ENCODE measurements at regions not wholly inside any gene's neighbourhood (a gene's known extent, or its start where the extent isn't known, plus 50 kb on each side); places are given as distances from the start of the nearest gene placed in this dataset.
A peak's percentile ranks its signal among the peaks of the same experiment; 100 is the strongest.

GRCh38 chr7:80284855-80285254, 150.2 kb downstream of the GNAI1 start:
- Histone ChIP-seq H3K4me1 (ENCODE audit: control insufficient read depth, insufficient read depth, low read length) (no peaks in the 10 kb centered on the region; the same call in 1 of the 2 replicates), H3K4me3 (ENCODE audit: low read depth, low read length) (no peak overlapping the region), H3K36me3 (ENCODE audit: control insufficient read depth in 2 of 2, insufficient read depth in 1 of 2, low read length in 2 of 2) (no peaks in the 10 kb centered on the region), H3K9me3 (ENCODE audit: control insufficient read depth, insufficient read depth, low read depth, low read length) (no peaks in the 10 kb centered on the region), H3K27ac (ENCODE audit: extremely low read depth, low read depth, low read length) (no peak overlapping the region)
- POLR2A ChIA-PET: no interaction called here
- TF ChIP-seq ZNF175 (tag by site-specific recombination; IDR thresholded peaks at IDR 0.05) (no peak), ZNF580 (tag by site-specific recombination; IDR thresholded peaks at IDR 0.05) (no peak), KLF7 (tag by site-specific recombination; IDR thresholded peaks at IDR 0.05; ENCODE audit: borderline replicate concordance) (no peak)
- CTCF ChIA-PET: no interaction called here

GRCh38 chr7:80279760-80280159, 145.1 kb downstream of the GNAI1 start:
- Histone ChIP-seq H3K4me3 (ENCODE audit: low read depth, low read length) (no peak overlapping the region), H3K36me3 (ENCODE audit: control insufficient read depth in 2 of 2, insufficient read depth in 1 of 2, low read length in 2 of 2) (no peaks in the 10 kb centered on the region), H3K27ac (ENCODE audit: extremely low read depth, low read depth, low read length) (no peak overlapping the region), H3K4me1 (ENCODE audit: control insufficient read depth, insufficient read depth, low read length) (peaks cover 13% of the 10 kb centered on the region), H3K9me3 (ENCODE audit: control insufficient read depth, insufficient read depth, low read depth, low read length) (no peaks in the 10 kb centered on the region)
- POLR2A ChIA-PET: no interaction called here
- TF ChIP-seq ZNF157 (tag by site-specific recombination; IDR thresholded peaks at IDR 0.05) (no peak), ZSCAN18 (tag by site-specific recombination; IDR thresholded peaks at IDR 0.05) (no peak), ZNF561 (tag by site-specific recombination; IDR thresholded peaks at IDR 0.05; ENCODE audit: borderline replicate concordance) (no peak), ZNF223 (tag by site-specific recombination; IDR thresholded peaks at IDR 0.05) (no peak)
- TF ChIP-seq, protein P1, sequence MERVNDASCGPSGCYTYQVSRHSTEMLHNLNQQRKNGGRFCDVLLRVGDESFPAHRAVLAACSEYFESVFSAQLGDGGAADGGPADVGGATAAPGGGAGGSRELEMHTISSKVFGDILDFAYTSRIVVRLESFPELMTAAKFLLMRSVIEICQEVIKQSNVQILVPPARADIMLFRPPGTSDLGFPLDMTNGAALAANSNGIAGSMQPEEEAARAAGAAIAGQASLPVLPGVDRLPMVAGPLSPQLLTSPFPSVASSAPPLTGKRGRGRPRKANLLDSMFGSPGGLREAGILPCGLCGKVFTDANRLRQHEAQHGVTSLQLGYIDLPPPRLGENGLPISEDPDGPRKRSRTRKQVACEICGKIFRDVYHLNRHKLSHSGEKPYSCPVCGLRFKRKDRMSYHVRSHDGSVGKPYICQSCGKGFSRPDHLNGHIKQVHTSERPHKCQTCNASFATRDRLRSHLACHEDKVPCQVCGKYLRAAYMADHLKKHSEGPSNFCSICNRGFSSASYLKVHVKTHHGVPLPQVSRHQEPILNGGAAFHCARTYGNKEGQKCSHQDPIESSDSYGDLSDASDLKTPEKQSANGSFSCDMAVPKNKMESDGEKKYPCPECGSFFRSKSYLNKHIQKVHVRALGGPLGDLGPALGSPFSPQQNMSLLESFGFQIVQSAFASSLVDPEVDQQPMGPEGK (tag by site-specific recombination; IDR thresholded peaks at IDR 0.05): no peak
- TF ChIP-seq, protein P2, sequence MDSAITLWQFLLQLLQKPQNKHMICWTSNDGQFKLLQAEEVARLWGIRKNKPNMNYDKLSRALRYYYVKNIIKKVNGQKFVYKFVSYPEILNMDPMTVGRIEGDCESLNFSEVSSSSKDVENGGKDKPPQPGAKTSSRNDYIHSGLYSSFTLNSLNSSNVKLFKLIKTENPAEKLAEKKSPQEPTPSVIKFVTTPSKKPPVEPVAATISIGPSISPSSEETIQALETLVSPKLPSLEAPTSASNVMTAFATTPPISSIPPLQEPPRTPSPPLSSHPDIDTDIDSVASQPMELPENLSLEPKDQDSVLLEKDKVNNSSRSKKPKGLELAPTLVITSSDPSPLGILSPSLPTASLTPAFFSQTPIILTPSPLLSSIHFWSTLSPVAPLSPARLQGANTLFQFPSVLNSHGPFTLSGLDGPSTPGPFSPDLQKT (IDR thresholded peaks at IDR 0.05; ENCODE audit: borderline replicate concordance, low read depth, low read length): no peak
- CTCF ChIA-PET: interaction anchor here (1.1 kb wide), 1 partner anchor 145 kb away, joined by 4 read pairs; the partner anchor contains the start of gene GNAI1

GRCh38 chr7:80278737-80279136, 144.1 kb downstream of the GNAI1 start:
- ChIA-PET POLR2A (no interaction called here), CTCF (interaction anchor here (1.1 kb wide), 1 partner anchor 144 kb away, joined by 4 read pairs; the partner anchor contains the start of gene GNAI1)
- Histone ChIP-seq H3K36me3 (ENCODE audit: control insufficient read depth in 2 of 2, insufficient read depth in 1 of 2, low read length in 2 of 2) (no peaks in the 10 kb centered on the region), H3K27ac (ENCODE audit: extremely low read depth, low read depth, low read length) (no peak overlapping the region), H3K4me1 (ENCODE audit: control insufficient read depth, insufficient read depth, low read length) (peaks cover 13% of the 10 kb centered on the region), H3K4me3 (ENCODE audit: low read depth, low read length) (no peak overlapping the region), H3K9me3 (ENCODE audit: control insufficient read depth, insufficient read depth, low read depth, low read length) (no peaks in the 10 kb centered on the region)
- TF ChIP-seq, protein P3, sequence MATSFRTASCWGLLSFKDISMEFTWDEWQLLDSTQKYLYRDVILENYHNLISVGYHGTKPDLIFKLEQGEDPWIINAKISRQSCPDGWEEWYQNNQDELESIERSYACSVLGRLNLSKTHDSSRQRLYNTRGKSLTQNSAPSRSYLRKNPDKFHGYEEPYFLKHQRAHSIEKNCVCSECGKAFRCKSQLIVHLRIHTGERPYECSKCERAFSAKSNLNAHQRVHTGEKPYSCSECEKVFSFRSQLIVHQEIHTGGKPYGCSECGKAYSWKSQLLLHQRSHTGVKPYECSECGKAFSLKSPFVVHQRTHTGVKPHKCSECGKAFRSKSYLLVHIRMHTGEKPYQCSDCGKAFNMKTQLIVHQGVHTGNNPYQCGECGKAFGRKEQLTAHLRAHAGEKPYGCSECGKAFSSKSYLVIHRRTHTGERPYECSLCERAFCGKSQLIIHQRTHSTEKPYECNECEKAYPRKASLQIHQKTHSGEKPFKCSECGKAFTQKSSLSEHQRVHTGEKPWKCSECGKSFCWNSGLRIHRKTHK (tag by site-specific recombination; IDR thresholded peaks at IDR 0.05): no peak
- TF ChIP-seq, protein P4, sequence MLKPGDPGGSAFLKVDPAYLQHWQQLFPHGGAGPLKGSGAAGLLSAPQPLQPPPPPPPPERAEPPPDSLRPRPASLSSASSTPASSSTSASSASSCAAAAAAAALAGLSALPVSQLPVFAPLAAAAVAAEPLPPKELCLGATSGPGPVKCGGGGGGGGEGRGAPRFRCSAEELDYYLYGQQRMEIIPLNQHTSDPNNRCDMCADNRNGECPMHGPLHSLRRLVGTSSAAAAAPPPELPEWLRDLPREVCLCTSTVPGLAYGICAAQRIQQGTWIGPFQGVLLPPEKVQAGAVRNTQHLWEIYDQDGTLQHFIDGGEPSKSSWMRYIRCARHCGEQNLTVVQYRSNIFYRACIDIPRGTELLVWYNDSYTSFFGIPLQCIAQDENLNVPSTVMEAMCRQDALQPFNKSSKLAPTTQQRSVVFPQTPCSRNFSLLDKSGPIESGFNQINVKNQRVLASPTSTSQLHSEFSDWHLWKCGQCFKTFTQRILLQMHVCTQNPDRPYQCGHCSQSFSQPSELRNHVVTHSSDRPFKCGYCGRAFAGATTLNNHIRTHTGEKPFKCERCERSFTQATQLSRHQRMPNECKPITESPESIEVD (tag by site-specific recombination; IDR thresholded peaks at IDR 0.05): peak; percentile 77

Measured in HEK293 (cell line).